NCI-H1694 treated with DMSO at 0.1 percent for 48 hours (cell line): ENCODE measurements at regions not wholly inside any gene's neighbourhood (a gene's known extent, or its start where the extent isn't known, plus 50 kb on each side); places are given as distances from the start of the nearest gene placed in this dataset.

ENCODE experiments used
- DNase-seq: peaks from one replicate; lab custom pipeline; 2025; lab: John Stamatoyannopoulos, UW

DNA sequence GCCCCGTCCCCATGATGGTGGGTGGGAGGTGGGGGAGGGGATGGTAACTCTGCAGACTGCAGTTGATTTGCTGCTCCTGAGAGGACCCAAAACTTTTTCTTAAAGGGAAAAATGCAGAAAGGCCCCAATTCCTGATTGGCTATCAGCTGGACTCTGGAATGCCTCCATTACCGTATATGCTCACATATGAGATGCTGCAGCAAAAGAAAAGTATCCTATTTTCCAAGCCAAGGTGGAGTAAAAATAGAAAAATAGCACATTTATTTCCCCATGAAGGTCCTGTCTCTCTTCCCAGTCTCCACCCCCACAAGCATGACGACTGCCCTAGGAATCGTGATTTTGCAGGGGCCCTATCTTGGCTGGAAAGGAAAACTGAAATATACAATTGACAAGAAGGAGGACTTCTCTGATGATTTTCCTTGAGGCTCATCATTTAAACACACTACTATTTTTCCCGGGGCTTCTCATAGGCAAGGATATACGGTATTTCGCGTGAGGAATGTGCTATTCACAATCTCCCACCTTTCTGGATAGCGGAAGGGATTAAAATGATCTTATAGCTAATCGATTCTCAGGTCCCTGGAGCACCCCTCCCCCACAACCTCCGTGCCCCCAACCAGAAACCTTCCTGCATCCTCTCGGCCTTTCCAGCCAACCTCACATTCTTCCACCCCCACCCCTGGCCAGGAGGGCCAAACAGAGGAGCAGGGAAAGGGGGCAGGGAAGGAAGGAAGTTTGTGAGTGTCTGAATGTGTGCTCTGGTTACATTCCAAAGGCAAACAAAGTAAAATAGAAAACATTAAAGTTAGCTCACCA, 138.9 kb upstream of the CCND2 start:
- no peak for DNase-seq

DNA sequence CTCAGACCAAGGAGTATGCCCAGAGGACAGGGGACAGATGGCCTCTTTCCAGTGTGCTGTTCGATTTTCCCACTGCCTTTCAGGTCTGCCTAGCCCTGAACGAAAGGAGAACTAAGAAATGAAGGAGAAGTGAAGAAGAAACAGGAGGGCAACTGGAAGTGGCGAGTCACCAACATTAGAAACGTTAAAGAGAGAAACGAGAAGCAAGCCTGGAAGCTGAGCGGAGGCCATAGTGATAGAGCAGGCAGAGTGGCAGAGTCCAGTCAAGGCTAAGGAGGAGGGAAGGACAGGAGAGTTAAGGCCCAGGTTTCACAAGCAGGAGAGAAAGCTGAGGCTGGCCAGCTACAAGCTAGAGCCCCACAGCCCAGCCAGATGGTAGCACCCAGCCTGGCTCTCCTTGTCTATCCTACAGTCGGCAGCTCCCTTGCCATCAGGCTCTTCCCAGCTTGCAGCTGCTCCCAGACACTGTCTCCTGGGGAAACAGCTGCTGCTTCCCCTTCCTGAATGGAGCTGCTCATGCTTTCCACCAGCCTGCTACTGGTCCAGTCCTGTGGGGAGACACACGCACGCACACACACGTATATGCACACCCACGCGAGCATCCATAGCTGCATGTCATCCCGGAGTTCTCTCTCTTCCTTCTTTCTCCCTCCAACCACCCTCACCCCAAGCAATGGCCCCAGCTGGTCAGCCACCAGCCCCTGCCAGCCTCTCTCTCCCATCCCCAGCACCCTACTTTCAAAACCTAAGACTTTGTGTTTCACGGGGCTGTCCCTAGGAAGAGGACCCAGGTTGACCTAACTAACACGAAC, 139.7 kb upstream of the CCND2 start:
- no peak for DNase-seq

DNA sequence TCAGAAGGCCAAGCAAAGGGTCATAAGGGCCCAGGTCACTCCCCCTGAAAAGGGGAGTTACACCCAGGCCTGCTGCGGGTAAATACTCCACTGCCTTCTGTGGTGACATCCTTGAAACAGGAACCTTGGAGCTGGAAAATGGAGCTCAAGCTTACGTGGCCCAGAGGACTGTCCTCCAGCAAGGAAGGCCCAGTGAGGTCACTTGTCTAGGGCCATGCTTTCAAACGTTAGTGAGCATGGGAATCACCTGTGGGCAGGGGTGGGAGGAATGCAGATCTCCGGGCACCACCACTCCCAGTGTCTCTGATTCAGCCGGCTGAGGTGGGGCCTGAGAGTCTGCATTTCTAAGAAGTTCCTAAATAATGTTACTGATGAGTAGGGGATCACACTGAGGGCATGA, 140.5 kb upstream of the CCND2 start:
- no peak for DNase-seq

DNA sequence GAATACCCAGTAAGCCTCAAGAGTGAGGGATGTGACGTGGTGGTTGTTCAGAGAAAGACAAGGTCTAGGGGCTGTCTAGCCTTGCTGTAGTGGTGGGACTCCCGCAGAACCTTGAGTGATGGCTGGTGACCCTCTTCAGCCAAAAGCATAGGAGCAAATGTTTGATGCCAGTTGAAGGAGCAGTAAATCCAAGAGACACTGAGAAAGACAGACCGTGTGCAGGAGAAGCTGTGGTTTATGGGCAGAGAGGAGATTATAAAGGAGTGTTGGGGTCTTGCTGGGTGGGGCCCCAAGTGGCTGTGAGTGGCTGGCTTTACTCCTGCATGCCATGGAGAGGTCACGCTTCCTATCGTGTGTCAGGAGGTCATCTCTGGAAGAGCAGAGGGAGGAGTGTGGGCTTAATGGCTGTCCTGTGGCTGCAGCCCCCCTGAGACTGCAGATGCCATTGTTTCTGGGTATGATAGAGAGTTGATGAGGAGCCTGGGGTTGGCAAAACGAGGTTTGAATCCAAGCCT, 152.0 kb upstream of the CCND2 start:
- DNase-seq, result no peak

DNA sequence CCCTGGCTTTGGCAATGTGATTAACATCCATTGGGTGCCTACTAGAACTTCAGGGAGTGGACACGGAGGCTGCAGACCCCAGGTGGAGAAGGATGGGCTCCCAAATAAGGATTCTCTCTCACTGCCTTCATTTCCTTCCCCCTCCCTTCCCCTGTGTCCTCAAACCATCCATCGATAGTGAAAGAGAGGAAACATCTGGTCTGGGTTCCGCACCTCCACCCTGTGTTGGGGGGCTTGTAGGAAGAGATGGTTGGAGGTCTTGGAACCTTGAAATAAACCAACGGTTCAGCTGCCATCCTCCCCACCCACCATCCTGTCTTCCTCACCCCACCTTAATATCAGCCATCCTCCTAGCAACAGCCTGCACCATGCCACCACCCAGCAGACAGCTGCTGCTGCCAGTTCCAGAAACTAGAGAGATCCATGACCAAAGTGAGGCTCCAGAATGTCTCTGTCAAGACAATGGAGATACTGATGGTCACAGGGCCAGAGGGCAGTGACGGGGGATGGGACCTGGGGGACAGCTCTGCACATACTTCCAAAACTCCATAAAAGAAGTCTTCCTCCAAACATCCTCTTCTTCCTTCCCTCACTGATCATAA, 153.1 kb upstream of the CCND2 start:
- DNase-seq, result no peak

DNA sequence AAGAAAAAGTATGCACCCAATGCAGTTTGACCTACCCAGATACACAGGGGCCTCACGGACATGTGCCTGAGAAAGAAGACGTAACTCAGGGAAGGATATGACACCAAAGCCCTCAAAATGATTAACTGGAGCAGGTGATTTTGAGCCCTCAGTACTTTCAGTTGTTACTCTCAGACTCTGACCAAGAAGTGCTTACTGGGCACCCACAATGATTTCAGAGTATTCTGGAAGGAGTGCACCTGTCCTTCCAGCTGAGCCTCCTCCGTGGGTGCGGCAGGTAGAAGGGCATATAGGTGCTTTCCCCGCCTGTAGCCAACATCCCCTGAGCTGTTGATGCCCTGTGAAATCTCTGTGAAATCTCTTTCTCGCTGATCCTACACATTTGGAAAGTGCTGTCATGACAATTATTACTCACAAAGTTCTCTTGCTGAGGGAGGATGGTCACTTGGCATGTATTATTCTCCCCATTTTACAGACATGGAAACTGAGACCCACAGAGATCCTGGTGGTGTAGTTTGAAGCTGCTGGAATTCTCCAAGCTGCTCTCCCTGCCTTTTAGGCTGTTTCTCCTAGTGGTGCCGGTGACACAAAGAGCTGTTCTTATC, 154.3 kb upstream of the CCND2 start:
- no peak for DNase-seq

DNA sequence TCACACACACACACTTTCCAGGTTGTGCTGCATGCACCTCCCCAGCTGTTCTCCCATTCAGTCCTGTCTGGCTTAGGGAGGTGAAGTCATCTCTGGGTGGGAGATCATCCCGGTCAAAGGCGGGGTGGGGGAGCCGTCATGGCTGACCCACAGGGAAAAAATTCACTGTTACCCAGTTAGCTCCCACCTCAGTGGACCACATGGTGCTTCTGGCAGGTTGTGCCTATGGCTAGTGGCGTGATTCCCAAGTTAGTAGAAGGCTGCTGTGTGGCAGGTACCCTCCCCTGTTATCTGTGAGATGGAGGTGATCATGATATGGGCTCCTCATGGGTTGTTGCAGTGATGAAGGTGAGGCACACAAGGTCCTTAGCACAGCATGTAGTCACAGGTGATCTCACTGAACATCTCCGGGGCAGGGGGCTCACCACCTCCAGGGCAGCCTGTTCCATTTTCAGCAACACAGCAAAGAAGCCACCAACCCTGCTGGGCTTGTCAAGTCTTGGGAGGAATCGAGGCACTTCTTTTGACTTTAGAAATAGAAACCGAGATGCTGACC, 154.9 kb upstream of the CCND2 start:
- no peak for DNase-seq

DNA sequence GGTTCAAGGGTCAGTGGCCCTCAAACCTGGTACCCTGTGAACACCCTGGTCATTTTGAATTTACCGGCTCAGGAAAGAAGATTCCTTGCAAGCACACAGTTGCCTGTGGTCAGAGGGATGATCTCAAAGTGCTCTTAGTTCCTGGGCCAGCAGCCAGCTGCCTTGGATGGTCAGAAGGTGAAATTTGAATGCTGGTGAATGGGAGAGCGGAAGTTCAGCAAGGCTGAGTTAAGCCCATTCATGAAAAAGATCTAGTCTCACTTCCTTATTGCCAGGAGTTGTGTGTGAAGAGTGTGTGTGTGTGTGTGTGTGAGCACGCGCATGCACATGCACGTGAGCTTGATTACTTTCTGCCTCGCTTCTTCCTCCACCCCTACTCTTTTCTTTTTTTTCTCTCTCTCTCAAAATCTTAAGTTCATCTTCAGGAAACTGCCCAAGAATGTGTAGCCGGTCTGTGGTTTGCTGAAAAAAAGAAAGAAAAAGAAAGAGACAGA, 155.5 kb upstream of the CCND2 start:
- no peak for DNase-seq

DNA sequence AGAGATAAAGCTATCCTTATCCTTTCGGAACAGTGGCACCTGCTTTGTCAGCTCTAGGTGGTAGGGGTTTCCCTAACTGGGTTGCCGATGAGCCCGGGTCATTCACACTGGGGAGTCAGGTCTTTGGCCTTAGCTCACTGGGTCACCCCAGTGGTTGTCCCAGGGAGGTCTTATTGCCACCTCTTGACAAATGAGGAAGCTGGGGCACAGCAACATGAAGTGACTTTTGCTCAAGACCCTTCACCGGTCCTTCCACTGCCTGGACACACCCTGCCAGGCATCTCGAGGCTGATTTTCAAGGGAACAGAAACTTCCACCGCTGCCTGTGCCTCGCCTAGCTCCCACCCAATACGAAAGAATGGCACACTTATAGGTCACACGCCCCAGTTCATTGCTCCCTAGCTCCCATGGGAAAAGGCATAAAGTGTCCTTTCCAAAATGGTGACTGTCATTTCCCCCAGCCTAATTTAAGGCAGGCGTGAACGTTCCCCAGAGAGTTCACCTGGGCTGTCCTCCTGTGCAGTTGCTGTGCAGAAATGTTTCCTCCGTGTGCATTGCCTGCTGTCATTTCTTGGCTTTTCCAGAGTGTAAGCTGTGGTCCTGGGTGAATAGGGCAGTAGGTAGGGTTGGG, 156.1 kb upstream of the CCND2 start:
- DNase-seq, result no peak

DNA sequence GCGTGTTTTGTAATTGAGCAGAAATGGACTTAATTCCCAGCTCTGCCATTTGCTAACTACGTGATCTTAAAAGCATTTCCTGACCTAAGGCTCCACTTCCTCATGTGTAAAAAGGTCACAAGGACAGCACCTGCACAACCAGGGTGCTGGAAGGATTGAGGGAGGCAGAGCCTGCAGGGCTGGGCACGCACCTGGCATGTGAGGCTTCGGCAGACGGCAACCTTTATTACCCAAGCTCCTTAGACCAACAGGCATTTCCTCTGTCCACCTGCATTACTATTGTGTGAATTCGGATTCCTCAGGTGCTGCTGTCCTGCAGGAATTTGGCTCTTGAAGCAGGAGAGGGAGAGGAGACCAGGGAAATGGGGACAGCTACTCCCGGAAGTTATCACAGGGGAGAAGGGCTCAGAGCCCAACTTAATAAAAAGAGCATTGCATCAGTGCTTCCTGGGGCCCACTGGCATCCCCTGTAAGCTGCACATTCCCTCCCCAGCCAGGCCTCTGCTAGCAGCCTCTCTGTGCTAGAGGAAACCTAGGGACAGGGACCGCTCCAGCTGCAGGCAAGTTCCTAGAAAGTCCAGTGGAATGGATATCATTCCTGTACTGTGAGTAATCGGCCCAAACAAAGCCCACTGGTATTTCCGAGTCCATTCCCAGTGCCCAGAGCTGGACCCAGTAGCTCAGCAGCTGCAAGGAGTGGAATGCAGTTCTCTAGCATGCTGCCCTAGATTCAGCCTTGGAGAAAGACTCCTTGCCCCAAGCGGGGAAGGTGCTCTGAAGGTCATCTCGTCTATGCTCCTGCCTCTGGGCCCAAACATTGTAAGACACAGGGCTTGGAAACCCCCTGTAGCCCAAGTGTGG, 157.1 kb upstream of the CCND2 start:
- DNase-seq, result no peak

DNA sequence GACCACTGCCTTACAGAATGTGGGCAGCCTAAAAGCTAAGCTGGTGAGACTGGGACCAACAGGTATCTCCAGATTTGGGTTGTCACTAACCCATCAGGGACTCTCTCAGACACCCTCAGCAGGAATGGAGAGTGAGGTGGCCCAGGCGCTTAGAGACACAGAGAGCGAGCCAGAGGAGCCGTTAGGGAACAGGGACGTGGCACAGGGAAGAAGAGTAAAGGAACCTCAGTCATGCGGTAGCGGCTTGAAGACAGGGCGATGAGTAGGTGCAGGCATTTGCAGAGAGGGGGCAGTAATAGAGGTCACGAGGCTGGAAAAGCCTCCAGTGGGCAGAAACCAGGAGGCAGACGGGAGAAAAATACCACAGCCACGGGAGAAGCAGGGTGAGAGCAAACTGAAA, 158.0 kb upstream of the CCND2 start:
- DNase-seq, result no peak

DNA sequence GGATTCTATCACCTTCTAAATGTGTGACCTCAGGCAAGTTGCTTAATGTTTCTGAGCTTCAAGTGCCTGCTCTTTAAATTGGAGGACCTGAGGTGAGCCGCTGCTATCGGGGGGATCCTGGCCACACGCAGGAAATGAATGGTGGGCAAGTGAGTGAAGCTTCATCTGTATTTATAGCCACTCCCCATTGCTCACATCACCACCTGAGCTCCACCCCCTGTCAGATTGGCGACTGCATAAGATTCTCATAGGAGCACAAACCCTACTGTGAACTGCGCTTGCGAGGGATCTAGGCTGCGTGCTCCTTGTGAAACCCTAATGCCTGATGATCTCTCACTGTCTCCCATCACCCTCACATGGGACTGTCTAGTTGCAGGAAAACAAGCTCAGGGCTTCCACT, 158.6 kb upstream of the CCND2 start:
- DNase-seq, result no peak

DNA sequence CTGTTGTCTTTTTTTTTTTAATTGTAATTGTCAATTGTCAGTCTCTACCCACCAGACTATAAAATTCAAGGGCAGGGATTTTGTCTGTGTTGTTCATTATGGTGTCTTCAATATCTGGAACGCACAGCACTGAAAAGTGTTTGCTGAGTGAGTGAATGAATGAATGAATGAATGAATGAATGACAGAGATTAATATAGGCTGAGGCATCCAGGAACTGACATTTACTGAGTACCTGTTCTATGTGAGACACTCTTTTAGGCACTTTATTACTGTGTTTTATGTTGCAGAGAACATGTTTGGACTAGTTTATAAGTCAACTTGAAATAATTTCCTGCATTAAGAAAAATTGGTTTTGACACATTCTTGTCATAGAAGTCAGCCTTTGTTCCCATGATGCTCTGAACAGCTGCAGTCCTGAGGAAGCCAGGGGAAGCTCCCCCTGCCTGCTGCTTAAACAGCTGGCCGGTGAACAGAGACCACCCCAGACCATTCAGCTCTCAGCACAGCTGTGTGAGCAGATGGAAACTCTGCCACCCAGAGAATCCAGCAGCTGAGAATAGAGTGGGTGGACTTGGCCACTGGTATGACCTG, 160.7 kb upstream of the CCND2 start:
- no peak for DNase-seq

DNA sequence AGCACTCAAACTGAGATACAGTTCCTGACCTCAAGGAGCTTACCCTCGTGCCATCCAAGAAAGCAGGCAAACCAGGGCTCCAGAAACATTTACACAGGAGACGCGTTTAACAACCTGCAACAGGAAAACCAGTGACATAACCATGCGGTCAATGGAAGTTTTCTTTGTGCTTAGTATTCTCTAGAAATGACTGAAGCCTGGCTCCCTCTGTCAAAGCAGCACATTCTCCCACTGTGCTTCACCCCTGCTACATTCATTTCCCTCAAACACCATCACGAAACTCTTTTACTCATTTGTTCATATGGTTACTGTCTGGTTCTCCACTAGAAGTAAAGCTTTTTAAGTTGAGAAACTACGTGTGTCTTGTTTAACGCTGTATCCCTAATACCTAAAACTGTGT, 161.3 kb upstream of the CCND2 start:
- DNase-seq, result no peak

DNA sequence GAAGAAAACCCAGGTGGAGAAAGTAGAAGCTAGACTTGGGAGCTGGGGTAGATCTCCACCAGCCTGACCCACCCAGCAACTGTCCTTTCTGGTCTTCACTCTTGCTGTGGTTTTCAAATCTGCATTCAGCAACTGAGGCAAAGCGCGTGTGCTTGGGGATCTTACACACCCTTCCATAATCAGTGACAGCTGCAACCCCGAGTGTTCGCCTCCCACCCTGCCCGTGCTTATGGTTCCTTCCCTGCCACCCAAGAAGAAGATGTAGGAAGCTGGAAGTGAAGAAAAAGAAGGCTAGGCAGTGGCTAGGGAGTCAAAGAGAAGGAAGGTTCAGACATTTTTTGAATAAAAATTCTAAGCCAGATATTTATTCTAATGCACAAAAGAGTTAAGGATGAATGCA, 162.6 kb upstream of the CCND2 start:
- no peak for DNase-seq

DNA sequence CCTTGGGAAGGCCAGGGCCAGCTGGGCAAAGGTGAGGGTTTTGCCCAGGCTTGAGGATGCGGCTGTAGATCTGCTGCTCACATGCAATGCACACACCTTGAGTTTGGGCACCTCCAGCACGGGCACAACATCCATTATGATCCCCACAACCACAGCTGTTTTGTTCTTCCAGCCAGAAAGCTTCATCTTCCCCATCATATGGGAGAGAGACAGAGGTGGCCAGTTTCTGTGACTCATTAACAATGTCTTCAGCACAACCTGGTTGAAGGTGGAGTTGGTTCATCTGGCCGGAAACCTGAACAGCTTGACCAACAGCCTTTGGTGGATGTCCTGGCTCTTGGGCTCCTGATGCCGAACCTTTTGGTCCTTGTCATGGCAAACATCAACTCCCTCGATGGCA, 163.7 kb upstream of the CCND2 start:
- no peak for DNase-seq

DNA sequence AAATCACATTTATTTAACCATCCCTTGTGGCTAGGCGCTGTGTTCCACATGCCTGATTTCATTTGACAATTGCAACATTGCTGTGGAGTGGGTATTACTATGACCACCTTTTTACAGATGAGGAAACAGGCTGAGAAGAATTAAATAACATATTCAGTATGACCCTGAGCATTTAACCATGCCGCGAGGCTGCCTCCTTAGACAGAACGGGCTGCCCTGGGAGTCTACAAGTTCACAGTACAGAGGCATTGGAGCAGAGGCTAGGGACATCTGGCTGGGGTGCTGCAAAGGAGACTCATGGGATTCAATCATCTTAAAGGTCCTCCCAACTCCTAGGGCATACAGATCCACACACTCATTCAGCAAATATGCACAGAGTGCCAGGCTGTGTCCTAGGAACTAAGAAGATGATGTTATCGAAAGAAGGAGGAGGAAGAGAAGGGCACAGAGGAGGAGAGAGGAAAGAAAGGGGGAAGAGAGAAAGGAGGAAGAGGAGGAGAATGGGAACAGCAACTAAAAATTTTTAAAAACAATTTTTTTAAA, 164.7 kb upstream of the CCND2 start:
- DNase-seq, result no peak

DNA sequence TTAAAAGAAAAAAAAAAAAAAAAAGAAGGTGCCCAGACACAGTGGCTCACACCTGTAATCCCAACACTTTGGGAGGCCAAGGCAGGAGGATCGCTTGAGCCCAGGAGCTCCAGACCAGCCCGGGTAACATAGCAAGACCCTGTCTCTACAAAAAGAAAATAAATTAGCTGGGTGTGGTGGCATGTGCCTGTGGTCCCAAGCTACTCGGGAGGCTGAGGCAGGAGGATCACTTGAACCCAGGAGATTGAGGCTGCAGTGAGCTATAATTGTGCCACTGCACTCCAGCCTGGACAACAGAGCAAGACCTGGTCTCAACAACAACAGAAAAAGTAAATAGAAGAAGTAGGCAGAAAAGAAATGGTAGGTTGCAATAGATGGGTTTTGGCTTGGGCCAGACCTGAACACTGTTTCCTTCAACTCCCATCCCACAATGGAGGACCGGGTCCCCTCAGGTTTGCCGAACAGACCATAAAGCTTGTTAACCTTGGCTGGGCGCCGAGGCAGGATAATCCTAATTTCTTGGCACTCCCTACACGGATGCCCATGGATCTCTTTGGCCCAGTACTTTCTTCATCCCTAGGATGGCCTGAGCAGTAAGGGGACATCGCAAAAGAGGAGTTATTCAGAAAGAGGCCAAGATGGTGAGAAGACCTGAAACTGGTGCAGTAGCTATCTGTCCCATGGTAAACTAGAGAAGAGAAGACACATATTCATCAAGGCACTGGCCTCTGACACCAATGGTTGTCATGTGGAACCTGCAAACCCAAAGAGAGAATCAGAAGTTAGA, 165.5 kb upstream of the CCND2 start:
- no peak for DNase-seq

DNA sequence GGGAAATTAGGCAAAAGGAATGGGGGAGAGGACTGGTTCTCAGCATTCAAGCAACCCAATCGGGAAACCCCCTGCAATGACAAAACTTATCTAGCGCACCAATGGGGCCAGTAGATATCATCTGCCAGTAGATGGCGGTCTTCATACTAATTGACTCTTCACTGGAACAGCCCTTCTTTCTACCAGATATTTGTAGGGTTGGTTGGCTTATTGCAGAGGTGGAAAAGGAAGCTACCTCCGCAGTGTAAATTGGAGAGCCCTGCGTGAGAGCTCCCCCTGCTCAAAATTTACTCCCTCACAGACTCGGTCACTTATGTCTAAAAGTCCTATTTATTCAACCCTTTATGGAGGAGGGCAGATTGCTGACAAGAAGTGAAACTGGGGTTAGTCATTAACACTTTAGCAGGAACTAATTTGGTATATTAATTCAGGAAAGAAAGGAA, 166.1 kb upstream of the CCND2 start:
- peak; percentile 18 for DNase-seq
